Stimulated activated CD4-positive, alpha-beta T cell treated with anti-CD3 and anti-CD28 coated beads, Interleukin-4, amount 100 ng/mL, for 4 hours (primary cell): ENCODE measurements at regions not wholly inside any gene's neighbourhood (a gene's known extent, or its start where the extent isn't known, plus 50 kb on each side); places are given as distances from the start of the nearest gene placed in this dataset.

ENCODE experiments used
- DNase-seq, 2 experiments: peaks; one replicate each; pipeline ENCODE4 v3.0.0-alpha.2; 2020

DNA sequence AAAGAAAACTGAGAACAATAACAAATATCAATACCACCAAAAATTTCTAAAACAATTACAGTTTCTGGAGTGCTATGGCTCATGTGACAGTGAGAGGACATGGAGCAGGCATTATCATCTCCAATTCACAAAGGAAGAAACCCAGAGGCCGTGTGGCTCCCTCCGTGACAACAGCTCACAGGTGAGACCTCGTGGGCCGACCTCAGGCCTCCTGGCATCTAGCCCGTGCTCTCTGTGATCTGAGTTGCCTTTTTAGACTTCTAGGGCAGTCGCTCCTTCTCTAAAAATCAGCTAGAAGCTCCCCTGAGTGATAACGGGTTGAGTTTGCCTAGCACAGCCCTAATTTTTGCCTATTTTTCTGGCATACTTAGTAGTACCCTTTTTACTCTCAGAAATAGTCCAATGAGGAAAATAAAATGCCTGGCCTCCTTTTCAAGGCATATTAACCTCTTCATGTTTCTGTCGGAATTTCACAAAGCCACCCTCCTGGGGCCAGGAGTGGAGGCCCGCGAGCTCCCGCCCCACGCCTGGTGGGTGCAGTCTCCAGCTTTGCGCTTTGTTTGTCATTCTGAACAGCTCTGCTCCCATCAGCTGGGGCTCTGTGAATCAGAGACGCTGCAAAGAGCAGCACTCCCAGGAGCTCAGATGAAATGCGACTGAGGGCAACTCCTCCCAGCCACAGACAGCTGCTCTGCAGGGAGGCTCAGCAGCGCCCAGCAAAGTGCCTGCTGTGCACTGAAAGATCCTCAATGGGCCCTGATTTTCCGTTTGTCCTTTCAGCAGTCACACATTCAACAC, 292.5 kb downstream of the UQCRFS1 start:
- DNase-seq, result no peak

DNA sequence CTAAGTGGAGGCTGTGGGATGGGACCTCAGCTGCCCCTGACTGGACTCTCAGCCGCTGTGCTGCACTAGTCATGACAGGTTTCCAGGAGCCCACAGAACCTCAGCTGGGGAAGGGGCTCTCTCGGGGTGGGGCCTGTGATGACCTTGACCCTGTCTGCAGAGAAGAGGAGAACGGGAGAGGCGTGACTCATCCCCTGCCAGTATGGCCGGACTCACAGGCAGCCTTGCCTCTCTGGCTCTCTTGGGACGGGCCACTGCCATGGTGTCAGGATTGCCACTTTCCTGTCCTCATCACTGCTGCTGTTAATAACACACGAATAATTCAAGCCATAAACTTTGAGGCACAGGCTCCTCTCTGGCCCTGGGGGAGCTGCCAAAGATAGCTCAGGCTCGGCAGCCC, 295.3 kb downstream of the UQCRFS1 start:
- DNase-seq, result no peak

DNA sequence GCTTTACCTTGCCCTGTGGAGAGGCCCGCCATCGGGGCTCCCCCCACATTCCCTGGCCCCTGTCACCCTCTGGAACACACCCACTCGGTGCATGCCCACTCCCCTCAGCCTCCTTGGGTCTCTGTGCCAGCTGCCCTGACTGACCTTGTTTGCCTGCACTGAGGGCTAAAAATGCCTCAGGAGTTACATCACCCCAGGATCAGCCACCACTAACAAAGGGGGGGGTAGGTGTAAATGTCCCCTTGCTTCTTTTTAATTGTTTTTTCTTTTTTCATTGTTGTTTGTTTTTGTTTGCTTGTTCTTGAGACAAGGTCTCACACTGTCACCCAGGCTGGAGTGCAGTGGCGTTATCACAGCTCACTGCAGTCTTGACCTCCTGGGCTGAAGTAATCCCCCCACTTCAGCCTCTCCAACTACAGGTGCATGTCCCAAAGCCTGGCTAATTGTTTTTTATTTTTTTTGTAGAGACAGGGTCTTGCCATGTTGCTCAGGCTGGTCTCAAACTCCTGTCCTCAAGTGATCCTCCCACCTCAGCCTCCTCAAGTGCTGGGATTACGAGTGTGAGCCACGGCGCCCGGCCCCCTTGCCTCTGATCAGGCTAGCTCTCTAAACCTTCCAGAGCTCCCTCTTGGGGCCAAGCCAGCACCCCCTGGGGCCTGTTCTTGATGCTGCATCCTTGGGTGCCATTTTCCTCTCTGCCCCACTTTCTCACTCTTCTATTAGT, 297.1 kb downstream of the UQCRFS1 start:
- no peak for DNase-seq

DNA sequence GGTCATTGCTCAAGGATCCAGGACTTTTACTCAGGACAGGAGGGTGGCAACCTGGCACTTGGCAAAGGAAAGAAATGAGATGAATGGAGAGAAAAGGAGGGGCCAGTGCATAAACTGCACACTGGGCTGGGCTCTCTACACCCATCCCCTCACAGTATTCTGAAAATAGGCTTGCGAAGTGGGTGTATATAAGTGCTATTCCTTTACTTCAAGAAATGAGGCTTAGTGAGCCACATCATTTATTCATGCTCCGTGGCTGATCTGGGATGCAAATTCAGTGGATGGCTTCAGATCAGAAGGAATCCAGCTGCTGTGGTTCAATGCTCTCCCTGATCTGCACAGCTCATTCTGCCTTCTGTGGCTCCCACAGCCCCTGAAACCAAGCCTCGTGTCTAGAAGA, 297.7 kb downstream of the UQCRFS1 start:
- DNase-seq, result no peak

DNA sequence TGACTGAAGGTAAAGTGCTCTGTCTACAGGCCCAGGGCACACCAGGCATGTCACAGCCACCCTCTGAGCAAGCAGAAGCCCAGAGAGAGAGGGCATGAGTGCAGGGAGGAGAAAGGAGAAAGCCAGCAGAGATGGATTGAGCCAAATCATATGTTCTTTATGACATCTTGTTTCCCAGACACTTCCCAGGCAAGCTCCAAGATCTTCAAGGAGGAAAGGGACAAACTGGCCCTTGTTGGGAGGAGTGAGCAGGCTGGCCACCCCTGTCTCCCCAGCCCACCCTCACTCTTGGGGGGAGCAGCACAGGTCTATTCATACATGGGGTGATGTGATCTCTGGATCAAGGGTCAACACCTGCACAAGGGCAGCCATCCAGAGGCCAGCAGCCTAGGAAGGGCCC, 298.8 kb downstream of the UQCRFS1 start:
- no peak for DNase-seq

DNA sequence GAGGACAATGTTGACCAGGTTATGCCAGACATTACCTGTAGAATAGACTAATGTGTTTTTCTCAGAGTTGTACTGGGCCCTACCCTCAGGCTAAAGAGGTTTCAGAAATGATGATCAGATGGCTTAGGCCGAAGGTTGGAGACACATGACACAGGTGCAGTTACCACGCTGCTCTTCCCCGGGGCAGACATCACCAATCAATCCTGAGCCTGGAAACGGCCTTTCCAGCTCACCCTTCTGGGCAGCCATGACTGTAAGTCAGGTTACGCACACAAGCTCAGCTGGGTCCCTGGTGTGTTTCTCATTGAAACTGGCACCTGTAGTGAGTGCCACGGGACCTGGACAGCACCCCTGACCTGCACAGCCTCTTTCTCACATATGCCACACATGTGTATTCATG, 299.3 kb downstream of the UQCRFS1 start:
- DNase-seq, result no peak

DNA sequence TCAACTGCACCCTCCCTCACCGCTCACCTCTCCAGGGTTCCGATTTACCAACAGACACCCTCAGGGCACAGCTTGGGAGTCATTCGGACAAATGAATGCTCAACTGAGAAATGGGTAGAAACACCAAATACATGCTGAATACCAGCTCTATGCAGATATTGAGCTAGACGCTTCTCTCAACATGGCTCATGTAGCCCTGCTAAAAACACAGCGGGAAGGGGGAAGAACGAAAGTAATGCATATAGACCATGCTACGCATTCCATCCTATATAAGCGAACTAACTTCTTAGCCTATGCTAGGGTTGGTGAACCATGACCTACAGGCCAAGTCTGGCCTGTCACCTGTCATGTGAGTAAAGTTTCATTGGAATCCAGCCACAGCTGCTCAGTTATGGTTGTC, 304.0 kb downstream of the UQCRFS1 start:
- no peak for DNase-seq

DNA sequence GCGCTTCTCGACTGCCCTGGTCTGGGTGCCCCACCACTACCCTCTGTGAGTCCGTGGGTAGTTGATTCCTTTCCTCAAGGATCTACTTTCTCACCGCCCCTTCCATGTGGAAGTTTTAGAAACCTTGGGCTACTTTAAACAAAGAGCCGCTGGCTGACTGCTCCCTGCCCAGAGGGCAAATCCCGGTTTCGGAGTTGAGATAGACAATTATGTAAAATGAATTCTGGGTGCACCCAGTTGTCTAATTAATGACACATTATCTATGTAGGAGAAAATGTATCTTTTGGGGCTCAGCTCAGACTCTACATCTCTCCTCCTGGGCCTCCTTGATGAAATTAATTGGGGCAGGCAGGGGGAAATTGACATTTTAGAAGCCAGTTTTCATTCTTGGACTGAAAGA, 305.4 kb downstream of the UQCRFS1 start:
- DNase-seq, result no peak

DNA sequence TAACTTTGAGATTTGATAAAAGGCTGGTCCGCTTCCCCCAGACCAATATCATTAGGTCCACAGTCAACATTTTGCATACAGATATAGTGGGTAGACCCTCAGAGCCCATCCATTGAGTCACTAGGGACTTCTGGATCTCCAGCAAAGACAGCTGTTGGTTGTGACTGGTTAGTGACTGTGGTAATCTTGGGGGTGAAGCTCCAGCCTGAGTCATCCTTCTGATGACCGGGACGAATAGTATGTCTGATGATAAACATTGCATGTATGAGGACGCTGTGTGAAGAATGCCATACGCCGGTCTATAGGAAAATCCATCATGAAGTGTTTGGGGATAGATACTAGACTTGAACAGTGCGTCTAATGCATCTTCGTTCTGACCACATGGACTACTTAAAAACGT, 307.0 kb downstream of the UQCRFS1 start:
- no peak for DNase-seq

DNA sequence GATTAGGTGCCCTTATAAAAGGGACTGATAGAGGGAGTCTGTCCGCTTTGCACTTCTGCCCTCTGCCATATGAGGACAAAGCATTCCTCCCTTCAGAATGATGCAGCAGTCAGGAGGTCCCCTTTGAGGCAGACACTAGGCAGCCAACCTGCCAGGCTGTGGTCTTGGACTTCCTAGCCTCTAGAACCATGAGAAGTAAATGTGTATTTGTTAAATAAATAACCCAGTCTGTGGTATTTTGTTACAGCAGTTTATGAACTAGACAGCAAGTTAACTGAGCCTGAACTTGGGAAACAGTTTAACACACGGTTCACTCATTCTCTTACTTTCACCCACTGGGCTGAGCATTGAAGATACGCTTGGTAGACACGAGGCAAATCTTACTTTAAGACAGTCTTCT, 313.2 kb downstream of the UQCRFS1 start:
- DNase-seq, result no peak

DNA sequence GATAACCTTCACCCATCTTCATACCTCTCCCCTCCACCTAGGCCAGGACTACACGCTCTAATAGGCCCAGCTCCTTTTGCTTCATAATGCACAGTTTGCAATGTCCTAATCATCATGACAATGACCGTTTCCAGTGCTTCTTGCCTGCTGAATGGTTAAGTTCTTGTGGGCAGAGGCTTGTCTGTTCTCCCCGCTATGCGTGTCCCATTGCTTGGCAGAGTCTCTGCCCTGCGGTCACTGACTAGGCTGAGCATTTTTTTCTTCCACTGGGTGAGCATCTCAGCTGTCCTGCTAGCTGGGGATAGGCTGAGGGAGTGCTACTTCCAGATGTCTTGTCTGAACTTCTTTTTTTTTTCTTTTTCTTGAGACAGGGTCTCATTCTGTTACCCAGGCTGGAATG, 314.7 kb downstream of the UQCRFS1 start:
- no peak for DNase-seq

DNA sequence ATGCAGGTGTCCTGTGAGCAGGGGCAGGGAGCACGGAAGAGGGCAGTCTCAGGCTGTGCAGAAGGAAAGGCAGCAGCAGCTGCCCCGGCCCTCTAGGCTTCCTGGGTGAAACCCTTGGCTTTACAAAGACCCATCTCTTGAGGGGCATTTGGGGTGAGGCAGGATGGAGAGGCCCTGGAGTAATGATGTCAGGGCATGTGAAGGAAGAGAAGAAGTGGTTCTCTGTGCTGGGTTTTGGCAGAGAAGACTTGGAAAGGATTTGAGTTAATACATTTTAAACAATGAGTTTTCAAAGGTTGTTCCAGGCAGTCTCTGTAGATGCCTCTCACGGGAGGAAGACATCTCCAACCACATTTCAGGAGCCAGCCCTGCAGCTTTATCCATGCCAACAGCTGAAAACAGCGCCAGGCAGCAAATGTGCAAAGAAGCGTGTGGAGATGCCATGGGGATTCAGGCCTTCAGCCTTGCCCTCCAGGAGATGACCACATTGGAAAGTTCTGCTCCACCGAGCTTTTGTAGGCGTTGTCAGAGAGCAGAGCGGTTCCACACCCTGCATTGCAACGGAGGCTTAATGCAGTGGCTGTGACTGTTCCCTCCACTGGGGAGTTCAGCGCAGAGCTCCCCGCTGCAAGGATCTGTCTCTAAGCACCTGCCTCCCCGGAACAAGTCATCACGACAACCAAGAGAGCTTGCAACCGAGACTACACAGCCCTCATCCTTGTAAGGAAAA, 322.8 kb downstream of the UQCRFS1 start:
- DNase-seq, result no peak

DNA sequence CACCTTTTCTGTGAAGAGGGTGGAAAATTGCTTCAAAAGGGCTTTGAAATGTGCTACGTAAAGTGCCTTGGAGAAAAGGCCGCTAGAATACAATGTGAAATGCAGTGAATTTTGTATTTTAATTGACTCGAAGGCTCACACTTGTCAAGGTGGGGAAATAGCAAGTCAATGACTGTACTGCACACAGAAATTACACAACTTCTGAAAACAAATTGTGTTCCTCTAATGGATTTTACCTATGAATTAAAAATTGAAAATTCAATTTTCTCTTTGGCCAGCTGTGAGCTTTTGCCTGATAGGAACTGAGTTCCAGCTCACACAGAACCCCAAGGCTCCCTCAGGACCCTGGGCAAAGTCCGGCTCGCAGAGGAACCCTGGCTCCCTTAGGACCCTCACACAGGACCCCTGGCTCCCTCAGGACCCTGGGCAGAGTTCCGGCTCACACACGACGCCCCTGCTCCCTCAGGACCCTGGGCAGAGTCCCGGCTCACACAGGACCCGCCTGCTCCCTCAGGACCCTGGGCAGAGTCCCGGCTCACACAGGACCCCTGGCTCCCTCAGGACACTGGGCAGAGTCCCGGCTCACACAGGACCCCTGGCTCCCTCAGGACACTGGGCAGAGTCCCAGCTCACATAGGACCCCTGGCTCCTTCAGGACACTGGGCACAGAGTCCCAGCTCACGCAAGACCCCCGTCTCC, 324.9 kb downstream of the UQCRFS1 start:
- DNase-seq, result no peak

DNA sequence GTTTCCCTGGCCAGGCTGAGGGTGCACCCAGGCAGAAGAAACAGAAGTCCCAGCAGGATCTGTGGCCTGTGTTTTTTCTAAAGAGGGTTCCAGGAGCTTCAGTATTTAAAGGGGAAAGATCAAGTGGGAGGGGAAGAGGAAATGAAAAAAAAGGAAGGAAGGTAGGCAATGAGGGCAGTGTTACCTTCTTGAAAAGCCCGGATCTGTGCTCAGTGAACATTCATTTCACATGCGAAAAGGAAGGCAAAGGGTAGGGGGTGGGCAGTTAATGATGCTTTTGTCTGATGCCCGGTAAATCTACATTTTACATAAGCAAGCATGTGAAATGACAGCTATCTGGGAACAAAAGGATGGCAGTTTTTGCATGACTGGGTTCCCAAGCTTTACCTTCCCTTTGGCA, 326.2 kb downstream of the UQCRFS1 start:
- DNase-seq, result no peak

DNA sequence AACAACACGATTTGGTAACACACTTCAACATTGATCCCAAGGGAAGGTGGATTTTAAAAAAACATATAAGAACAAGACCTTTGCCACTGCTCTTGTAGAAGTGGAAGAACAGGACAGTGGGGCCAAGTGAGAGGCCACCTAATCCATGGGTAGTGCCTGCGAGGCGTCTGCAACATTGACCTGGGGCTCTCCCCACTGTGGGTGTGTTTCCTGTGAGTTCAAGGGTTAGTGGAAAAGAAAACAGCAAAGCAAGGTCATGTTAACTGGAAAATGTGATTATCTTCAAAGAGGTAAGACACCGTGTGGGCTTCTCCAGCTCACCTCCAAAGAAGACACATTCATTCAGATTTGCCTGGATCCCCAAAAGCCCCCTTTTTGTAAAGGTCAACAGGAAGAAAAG, 327.0 kb downstream of the UQCRFS1 start:
- DNase-seq, result no peak

DNA sequence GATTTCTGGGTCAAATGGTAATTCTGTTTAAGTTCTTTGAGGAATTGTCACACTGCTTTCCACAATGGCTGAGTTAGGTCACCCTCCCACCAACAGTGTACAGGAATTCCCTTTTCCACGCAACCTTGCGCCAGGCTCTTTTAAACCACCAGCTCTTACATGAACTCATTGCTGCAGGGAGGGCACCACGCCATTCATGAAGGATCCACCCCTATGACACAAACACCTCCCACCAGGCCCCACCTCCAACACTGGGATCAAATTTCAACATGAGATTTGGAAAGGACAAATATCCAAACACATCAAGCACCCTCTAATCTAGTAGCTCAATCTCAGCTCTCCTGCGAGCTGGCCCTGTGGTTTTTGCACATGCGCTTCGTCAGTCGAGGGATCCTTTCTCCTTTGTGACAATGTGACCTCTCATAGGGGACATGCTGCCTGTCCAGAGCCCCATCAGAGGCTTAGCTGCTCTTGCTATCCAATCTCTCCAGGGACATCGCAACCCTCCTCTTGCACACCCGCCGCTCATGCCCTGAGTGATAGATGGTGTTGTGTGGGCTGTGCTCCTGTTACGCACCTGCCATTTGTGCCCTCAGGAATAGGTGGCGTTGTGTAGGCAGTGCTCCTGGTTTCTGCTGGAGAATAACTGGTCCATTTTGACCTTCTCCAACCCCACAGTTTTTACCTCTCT, 328.0 kb downstream of the UQCRFS1 start:
- DNase-seq, result no peak

DNA sequence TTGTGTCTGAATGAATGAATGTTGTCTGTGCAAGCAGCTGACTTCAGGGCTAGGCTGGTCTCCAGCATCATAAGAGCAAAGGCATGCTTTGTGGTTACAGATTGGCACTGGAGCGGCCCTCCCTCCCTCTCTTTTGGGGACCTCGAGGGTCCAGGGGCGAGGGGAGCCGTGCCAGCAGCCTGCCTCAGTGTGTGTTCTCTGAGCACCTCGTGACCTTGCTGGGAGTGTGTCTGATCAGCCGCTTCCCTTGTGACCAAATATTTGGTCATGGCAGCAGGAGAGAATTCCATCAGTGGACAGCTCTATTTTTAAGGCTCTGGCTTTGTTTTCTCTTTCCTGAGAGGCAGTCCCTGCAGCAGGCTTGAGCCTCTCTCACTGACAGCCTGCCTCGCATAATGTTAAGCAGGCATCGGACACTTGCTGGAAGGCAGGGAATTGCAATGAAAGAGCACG, 329.7 kb downstream of the UQCRFS1 start:
- DNase-seq, result no peak

DNA sequence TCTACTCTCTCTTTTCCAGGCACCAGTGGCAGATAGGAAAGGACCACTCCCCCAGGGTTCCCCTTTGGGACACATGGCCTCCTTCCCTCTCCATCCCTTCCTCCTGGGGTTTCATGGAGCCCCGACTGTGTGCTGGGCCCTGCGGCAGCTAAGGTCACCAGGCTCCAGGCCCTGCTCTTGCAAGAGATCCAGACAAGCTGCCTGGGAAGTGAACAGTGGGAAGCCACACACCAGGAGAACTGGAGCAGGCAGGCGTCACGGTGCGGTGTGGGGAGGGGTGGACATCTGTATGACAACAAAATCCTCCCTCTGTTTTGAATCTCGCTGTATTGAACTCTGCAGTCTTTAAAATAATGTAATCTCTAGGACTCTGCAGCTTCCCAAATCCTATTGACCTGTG, 330.1 kb downstream of the UQCRFS1 start:
- DNase-seq, result no peak

DNA sequence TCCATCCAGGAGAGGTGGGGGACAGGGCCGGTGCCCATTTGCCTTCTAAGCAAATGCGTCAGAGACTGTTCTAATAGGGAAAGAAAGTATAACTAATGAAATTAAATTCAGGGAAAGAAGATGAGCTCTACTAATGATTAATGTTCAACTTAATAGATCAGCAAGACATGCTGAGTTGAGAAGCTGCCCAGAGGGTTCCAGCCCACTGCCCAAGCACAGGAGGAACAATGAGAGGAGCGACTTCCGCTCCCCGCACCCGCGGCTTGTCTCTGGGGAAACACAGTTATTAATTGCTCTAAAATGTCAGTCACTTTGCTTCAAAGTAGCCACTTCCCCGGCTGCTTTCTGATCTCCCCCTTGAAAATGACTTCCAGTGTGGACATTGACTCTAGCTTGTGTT, 331.3 kb downstream of the UQCRFS1 start:
- DNase-seq, result no peak

DNA sequence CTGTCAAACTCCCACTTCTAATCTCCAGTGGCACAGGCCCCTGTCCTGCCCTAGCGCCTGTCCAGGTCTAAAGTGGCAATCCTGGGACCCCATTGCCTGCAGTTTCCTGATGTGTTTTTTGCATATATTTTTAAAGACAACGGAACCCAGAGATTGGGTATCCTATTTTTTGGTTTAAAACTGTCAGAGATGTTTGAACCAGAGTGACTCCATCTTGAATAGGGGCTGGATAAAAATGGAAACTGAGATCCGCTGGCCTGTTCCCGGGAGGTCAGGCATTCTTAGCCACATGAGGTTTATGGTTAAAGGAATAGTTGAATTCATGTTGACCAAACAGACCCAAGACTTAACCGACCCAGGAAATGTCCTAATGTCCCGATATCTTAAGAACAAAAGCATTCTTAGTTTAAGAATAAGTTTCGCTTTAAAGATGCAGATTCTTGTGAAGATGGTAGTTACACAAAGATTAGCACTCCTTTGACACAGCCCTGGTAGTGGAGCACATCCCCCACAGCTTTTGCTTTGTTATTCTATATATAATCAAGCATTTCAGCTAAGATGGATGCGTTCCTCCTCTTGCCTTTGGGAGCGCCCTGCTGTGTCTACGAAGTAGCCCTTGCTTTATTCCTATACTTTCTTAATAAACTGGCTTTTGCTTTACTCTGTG, 332.1 kb downstream of the UQCRFS1 start:
- DNase-seq, result no peak

DNA sequence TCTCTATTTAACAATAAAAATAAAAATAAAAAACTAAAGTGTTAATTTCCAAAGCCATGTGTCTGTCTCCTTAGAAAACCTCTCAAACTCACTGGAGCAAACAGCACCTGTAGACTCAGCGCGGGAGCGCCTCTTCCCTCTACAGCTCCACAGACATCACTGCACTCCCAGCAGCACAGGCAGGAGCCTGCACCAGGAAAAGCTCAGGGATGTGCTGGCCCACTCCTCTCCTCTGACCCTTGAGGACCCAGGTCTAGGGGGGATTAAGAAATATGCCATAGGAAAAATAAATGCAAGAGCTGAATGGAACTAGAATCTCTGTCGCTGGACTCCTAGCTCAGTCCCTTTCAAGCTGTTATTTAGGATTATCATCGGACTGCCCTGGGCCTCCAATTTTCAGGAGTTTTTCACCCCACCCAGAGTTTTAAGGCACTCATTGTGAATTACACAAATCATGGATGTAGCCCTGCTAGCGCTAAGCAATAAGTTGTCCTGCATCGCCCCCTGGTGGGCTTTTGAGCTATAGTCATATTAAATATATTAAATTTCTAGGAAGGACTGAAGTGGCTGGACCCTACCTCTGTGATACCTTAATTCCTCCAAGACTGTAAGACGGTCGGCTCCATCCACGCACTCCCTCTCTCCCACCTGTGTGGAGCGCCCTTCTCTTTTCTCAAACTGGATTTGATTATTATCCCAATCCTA, 333.9 kb downstream of the UQCRFS1 start:
- peak; percentile 19 to 50 for DNase-seq
